ENCODE measurements at regions not wholly inside any gene's neighbourhood (a gene's known extent, or its start where the extent isn't known, plus 50 kb on each side); places are given as distances from the start of the nearest gene placed in this dataset.
"Not testable (repeated sequence)": the region's sequence is repeated elsewhere in the genome, so short reads cannot be mapped to it uniquely, and the experiment has no call there.

- DNase-seq: no peak
These were observed 991.6 kb downstream of the BRD1 start for GRCh38 chr22:48835857-48836672.

DNA sequence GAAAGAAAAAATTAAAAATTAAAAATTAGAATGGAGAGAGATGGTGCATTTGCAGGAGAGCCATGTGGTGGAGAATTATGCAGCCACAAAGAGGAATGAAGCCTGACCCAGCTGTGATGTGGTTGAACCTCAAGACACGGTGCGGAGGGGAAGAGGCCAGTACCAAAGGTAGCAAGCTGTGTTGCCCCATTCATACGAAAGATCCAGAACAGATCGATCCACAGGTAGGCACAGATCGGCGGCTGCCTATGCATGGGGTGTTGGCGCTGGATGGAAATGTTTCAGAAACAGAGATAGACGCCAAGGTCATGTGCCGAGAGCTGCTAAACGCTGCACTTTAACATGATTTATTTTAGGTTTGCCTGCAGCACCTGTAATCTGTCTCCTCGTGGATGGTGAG is 992.3 kb downstream of the BRD1 start:
- DNase-seq: no peak

DNA sequence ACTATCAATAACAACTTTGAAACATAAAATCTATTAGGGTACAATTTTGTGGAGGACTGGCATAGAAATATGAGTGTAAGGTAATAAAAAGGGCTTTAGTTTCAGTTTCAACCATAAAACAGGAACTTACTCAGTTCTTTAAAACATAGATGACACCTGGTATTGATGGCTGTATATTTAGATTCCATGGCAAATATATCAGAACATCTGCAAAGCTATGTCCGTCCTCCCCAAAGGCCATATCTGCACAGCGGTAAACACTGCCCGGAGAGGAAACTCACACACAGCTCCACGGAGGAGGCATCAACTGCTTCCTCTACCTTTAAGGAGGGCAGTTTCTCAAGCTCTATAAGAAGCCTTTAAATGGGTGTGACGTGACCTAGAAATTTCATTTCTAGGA is 993.3 kb downstream of the BRD1 start:
- no peak for DNase-seq

DNA sequence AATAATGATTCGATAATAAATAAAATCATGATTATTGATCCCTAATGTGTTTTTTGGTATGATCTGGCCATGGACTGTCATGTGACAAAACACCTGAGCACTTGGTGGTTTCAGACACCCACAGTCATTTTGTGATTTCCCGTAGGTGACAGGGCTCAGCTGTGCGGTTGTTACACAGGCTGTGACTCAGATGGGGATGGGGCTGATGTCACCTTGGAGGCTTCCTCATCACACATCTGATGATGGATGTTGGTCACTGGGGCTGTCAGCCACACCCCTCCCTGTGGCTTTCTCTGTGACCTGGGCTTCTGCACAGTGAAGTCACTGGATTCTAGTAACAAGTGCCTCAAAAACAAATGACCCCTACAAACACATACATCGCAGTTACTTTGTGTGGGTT is 995.1 kb downstream of the BRD1 start:
- no peak for DNase-seq

DNA sequence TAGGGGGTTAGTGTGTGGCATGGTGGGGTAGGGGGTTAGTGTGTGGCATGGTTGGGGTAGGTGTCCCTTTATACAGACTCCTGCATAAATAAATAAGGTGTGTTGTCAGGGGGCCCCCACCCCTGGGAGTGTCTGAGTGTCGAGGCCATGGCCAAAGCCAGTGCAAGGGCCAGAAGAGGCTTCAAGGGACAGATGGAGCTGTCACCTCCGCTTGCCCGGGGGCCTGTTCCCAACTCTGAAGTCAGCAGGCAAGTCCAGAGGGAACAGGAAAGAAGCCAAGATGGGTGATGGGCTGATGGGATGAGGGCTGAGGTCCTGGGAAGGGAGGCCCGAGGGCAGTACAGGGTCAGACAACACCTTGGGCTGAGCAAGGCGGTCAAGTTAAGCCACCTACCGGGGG is 997.8 kb downstream of the BRD1 start:
- DNase-seq: no peak

DNA sequence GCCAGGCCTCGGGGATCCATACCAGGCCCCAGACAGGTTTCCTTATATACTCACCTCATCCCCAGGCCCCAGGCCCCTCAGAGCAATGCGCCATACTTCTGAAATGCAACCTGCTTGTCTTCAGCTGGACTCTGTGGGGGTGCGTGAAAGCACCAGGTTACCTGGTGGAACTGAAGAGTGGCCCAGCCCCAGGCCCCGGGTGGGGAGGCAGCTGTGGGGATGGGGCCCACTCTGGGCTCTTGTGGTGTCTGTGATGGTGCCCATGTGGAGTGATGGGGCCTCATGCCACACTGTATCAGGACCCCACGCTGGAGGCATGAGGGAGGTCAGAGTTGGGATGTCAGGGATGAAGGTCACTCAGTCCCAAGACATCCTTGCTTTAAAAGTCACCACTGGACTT is 999.0 kb downstream of the BRD1 start:
- no peak for DNase-seq

DNA sequence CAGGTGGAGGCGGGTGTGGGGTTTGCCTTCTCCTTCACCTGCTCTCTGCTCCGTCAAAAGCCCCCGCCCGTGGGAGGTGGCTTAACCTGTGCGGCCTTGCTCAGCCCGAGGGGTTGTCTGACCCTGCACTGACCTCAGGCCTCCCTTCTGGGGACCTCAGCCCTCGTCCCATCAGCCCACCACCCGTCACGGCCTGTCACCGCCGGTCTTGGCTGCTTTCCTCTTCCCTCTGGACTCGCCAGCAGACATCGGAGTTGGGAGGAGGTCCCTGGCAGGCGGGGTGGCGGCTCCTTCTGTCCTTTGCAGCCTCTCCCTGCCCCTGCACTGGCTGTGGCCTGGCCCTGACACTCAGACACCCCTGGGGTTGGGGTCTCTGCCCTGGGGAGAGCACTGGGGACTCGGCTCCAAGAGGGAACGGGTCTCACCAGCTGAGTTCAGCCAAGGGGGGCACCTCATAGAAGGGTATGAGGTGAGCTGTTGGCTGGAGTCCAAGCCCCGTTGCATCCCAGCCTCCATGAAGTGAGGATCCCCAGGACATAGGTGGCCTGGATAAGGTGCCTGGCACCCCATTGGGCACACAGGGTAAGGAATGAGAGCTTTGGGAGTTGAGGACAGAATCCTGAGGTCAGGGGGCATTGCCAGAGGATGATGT is 999.6 kb downstream of the BRD1 start:
- no peak for DNase-seq

- DNase-seq: no peak
These were observed 1000.3 kb downstream of the BRD1 start for GRCh38 chr22:48827268-48827846.

DNA sequence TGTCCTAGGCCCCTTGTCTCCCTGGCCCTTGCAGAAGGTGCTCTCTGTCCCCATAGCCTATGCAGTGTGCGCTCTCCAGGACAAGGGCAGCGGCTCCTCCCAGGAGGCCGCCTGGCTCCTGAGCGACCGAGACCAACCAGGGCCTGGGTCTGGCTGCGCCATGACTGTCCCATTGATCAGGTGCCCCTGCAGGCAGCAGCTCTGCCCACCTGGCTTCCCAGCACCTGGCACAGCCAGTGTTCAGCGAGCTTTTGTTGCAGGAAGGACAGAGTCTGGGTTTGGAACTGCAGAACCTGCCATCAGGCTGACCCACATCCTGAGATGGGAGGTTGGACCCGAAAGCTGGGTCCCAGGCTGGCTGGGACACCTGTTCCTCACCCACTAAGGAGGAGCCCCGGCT is 1001.1 kb downstream of the BRD1 start:
- DNase-seq: no peak

GRCh38 chr22:48825802-48826520 is 1001.7 kb downstream of the BRD1 start:
- no peak for DNase-seq

DNA sequence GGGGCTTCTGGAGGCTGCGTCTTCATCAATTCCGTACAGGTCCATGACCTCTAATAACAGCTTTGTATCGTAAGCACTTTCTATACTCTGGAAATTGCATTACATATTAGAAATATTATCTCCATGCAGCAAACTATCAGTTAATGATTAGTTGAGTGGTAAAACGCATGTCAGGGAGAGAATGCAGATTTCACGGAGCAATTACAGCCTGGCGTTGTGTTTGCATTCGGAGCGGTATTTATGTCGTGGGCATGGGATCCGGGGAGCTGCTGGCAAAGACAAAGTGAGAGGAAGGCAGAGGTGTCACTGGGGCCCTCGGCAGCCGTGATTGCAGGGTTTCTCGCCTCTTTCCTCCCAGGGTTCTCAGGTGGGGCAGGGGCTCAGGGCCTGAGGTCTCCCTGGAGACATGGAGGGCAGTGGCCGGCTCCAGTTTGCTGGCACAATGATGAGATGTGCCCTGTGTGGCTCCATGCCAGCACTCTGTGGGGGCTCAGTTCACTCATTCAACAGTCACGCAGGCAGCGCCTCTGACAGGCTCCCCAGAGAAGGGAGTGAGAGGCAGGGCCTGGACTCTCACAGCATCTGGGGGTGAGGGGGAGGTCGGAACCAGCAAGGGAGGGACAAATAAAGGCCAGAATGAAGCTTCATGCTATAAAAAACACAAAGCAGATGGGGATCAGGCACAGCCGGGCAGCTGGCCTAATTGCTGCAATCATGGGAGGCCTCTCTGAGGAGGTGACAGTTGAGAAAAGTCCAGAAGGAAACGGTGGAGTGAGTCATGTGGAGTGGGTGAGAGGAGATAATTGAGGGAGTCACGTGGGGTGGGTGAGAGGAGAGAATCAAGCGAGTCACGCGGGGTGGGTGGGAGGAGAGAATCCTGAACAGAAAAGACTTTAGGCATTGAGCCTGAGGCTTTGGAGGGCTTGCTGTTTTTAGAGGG is 1002.7 kb downstream of the BRD1 start:
- no peak for DNase-seq

GRCh38 chr22:48823941-48824340 is 1003.7 kb downstream of the BRD1 start:
- DNase-seq: no peak

DNA sequence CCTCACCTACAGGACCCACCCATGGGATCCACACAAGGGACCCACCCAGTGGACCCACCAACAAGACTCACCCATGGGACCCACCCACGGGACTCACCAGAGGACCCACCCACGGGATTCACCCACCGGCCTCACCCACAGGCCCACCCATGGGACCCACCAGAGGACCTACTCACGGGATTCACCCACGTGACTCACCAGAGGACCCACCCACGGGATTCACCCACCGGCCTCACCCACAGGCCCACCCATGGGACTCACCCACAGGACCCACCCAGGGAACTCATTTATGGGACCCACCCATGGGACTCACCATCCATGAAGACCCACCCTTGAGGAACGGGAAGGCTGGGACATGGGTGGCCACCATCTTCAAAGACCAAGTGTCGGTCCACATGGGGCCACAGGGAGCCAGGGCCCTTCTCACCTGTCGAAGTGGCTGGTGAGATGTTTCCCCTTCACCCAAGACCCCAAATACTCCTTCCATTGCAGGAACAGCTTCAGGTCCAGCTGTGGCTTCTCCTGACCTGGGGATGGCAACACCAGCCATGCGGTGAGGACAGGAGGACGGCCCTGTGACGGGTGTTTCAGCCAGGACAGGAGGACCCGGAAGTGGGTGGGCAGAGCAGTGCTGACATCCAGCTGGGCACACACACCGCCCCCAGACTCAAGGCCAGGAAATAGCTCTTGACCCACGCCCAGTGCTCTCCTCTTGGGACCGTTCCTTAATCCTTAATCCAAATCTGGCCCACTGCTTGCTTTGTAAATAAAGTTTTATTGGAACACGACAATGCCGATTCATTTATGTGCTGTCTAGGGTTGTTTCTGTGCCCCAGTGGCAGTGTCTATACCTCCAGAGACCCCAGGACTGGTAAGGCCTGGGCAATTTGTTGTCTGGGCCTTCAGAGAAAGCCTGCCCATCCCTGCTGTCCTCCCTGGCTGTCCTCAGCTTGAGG is 1005.1 kb downstream of the BRD1 start:
- no peak for DNase-seq

- no peak for DNase-seq
These were observed 1005.9 kb downstream of the BRD1 start for GRCh38 chr22:48821727-48822126.

GRCh38 chr22:48821346-48821690 is 1006.4 kb downstream of the BRD1 start:
- DNase-seq: no peak

DNA sequence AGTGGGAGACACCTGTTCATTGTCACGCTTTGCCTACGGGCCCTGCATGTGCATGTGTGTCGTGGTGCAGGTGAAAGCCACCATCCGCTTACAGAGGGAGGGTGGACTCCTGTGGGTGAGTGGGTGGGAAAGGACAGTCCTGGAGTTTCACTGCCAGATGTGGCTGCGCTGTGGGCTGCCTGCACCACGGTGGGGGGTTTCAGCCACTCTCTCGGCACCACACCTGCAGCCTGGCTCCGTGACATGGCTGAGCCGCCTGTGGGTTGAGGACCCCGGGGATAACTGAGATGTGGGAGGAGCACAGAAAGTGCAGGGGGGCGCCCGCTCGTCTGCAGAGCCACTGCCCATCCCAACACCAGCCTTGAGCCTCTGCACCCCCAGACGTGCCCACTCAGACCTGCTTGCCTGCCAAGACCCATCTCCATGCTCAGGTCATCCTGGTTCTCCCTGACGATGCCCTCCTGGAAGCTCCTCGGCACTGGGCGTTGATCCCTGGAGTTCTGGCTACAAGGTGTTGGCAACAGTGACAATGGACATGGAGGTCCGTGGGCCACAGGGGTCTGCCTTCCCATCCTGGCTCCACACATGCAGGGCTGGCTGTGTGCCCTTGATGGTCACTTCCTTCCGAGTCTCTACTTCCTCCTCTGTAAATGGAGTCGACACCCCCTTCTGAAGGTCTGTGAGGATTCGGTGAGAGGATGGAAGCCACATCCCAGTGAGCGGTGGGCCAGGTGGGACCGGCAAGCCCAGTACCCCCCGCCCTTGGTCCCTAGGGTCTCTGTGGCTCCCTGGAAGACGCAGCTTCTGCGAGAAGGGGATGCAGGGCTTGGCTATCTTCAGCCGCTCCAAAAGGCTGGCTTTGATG is 1007.0 kb downstream of the BRD1 start:
- DNase-seq: no peak

DNA sequence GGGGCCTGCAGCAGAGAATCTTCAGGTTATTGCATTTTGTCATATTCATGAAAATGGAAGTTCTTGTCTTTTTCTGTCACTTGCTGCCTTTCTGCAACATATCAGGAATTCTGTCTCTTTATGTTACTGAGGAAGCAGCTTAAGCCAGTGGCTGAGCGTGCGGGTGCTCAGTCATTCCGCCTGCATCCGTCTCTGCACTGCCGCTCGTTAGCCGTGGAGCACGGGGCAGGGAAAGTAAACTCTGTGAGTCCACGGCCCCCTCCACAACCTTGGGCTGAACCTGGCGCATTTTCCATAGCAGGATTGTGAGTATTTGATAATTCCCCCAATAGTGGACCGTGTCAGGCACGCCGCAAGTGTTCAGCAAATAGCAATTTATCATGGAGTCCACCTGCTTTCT is 1007.7 kb downstream of the BRD1 start:
- no peak for DNase-seq

DNA sequence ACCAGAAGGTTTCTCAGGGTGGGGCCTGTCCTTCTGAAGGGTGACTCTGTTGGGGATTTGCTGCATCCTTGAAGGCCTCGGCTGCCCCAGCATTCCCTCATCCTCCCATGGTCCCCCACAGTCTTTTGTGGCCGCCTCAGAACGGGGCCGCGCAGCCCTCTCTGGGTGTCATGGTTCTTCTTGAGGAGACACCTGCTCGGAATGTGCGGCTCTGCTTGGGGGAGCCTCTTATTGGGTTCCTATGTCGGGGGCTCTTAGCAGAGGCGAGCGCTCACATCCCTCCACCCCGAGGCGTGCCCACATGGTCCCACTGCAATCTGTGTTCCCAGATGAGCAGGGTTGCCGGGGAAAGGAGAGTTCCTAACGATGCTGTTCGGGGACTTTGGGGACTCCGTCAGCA is 1008.4 kb downstream of the BRD1 start:
- DNase-seq: no peak

- DNase-seq: not testable (repeated sequence)
These were observed 1010.2 kb downstream of the BRD1 start for GRCh38 chr22:48817491-48817890.

GRCh38 chr22:48811885-48812284 is 1015.8 kb downstream of the BRD1 start:
- DNase-seq: no peak
